ENCODE measurements at regions not wholly inside any gene's neighbourhood (a gene's known extent, or its start where the extent isn't known, plus 50 kb on each side); places are given as distances from the start of the nearest gene placed in this dataset.

DNA sequence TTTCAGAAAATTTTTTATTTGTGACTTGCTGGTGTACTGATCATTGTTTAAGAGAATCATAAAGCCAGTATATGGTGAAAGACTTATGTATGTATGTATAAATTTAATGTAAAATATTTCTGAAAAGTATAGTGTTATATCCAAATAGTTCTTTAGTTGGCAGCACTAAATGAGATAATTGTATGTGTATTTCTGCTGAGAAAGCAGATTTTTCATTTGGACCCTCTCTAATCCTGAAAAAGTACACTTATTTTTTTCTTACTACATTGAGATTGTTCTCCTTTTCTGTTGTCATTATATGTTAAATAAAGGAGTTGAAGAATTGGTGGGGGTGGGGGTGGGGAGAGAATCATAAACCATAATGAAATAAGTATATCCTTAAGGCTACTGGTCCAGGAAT lies 324.9 kb upstream of the SUCLG2 start:
- Histone ChIP-seq H3K27me3 (ENCODE audit: control insufficient read depth in 3 of 3, insufficient read depth in 3 of 3, low read depth in 1 of 3, low read length in 3 of 3) (no peaks in the 10 kb centered on the region), H3K36me3 (replicated peaks in 1 of 2; ENCODE audit: control insufficient read depth in 2 of 2, insufficient read depth in 2 of 2, low read length in 2 of 2) (no peaks in the 10 kb centered on the region), H4K8ac (ENCODE audit: low read depth, low read length) (no peak overlapping the region), H2BK12ac (ENCODE audit: low read length) (no peak overlapping the region), H2BK120ac (ENCODE audit: low read depth, low read length) (no peak overlapping the region), H3K4ac (ENCODE audit: low read length) (no peak overlapping the region), H4K91ac (ENCODE audit: low read depth, low read length, poor library complexity) (no peak overlapping the region), H3K9me3 (replicated peaks in 1 of 2; ENCODE audit: control insufficient read depth in 2 of 2, insufficient read depth in 1 of 2, low read depth in 1 of 2, low read length in 2 of 2) (no peaks in the 10 kb centered on the region), H3K23ac (ENCODE audit: low read depth, low read length, poor library complexity) (no peak overlapping the region), H2BK15ac (ENCODE audit: low read length) (no peak overlapping the region), H3K79me1 (ENCODE audit: low read depth, low read length) (no peaks in the 10 kb centered on the region), H3K4me2 (ENCODE audit: insufficient read depth, low read length, poor library complexity, severe bottlenecking) (no peak overlapping the region), H2AFZ (ENCODE audit: low read length) (no peak overlapping the region), H3K4me3 (ENCODE audit: low read length in 2 of 2) (no peak overlapping the region), H3K9ac (ENCODE audit: low read depth, low read length, poor library complexity) (no peak overlapping the region), H3K27ac (replicated peaks; ENCODE audit: low read length) (no peak overlapping the region), H2AK5ac (ENCODE audit: low read depth, low read length) (no peak overlapping the region), H3K4me1 (ENCODE audit: control insufficient read depth in 2 of 2, insufficient read depth in 1 of 2, low read depth in 1 of 2, low read length in 2 of 2) (peaks cover 0 to 3% of the 10 kb centered on the region in 2 donors), H2BK5ac (ENCODE audit: low read length) (no peak overlapping the region), H3K14ac (ENCODE audit: low read length) (no peak overlapping the region), H3K18ac (ENCODE audit: low read length) (no peak overlapping the region)
- no peak for DNase-seq (ENCODE audit: low spot score)

DNA sequence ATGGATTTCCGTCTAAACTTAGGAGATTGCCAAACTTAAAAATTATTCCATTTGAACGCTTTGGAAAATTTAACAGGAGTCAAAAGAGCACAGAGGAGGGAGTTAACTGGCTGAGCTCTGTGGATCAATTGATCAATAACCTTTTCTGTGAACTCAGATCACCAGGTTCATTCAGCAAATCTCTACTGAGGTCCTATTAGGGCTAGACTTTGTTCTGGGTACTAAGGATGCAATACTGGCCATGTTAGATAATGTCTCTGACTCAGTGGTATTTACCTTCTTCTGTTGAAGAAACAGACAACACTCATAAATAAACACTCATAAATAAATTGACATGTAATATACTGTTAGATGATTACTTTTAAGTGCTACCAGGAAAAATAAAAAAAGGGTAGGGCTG lies 323.4 kb upstream of the SUCLG2 start:
- H2AFZ ChIP-seq (ENCODE audit: low read length), result no peak overlapping the region
- no peak overlapping the region for H3K4ac ChIP-seq (ENCODE audit: low read length)
- no peak overlapping the region for H3K4me3 ChIP-seq (ENCODE audit: low read length in 2 of 2)
- H2AK5ac ChIP-seq (ENCODE audit: low read depth, low read length), result no peak overlapping the region
- no peaks in the 10 kb centered on the region for H3K4me1 ChIP-seq (ENCODE audit: control insufficient read depth in 2 of 2, insufficient read depth in 1 of 2, low read depth in 1 of 2, low read length in 2 of 2)
- no peak overlapping the region for H2BK12ac ChIP-seq (ENCODE audit: low read length)
- no peaks in the 10 kb centered on the region for H3K79me1 ChIP-seq (ENCODE audit: low read depth, low read length)
- no peak overlapping the region for H3K9ac ChIP-seq (ENCODE audit: low read depth, low read length, poor library complexity)
- H4K91ac ChIP-seq (ENCODE audit: low read depth, low read length, poor library complexity), result no peak overlapping the region
- no peaks in the 10 kb centered on the region for H3K27me3 ChIP-seq (ENCODE audit: control insufficient read depth in 3 of 3, insufficient read depth in 3 of 3, low read depth in 1 of 3, low read length in 3 of 3)
- no peak overlapping the region for H3K14ac ChIP-seq (ENCODE audit: low read length)
- H3K23ac ChIP-seq (ENCODE audit: low read depth, low read length, poor library complexity), result no peak overlapping the region
- H2BK120ac ChIP-seq (ENCODE audit: low read depth, low read length), result no peak overlapping the region
- H3K4me2 ChIP-seq (ENCODE audit: insufficient read depth, low read length, poor library complexity, severe bottlenecking), result no peak overlapping the region
- H3K36me3 ChIP-seq (replicated peaks in 1 of 2; ENCODE audit: control insufficient read depth in 2 of 2, insufficient read depth in 2 of 2, low read length in 2 of 2), result no peaks in the 10 kb centered on the region
- no peaks in the 10 kb centered on the region for H3K9me3 ChIP-seq (replicated peaks in 1 of 2; ENCODE audit: control insufficient read depth in 2 of 2, insufficient read depth in 1 of 2, low read depth in 1 of 2, low read length in 2 of 2)
- no peak overlapping the region for H4K8ac ChIP-seq (ENCODE audit: low read depth, low read length)
- H3K27ac ChIP-seq (replicated peaks; ENCODE audit: low read length), result no peak overlapping the region
- H2BK15ac ChIP-seq (ENCODE audit: low read length), result no peak overlapping the region
- WGBS, 2 donors (ENCODE audit: extremely low coverage in 2 of 2, insufficient read length in 2 of 2, insufficient replicate concordance in 1 of 2), result no CpG with 5 or more reads among the region's 2 CpGs
- no peak for DNase-seq (ENCODE audit: low spot score)
- H2BK5ac ChIP-seq (ENCODE audit: low read length), result no peak overlapping the region
- no peak overlapping the region for H3K18ac ChIP-seq (ENCODE audit: low read length)

DNA sequence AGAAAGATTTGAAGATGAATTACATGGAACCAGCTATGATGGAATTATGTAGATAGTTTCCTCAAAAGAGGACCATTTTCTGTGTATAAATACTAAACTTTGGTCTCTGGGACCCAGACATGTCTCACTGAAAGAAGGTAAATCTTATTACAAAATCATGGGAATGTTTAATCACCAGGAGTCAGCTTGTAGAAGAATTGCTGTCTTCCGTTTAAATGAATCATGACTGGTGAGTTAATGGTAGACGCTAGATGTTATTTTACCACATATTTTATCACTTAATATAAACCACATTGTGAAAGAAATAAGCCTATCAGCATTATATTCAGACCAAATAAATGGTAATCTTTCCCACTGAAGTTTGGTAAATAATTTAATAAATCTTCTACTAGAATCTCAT lies 322.3 kb upstream of the SUCLG2 start:
- Histone ChIP-seq H3K36me3 (replicated peaks in 1 of 2; ENCODE audit: control insufficient read depth in 2 of 2, insufficient read depth in 2 of 2, low read length in 2 of 2) (no peaks in the 10 kb centered on the region), H2BK120ac (ENCODE audit: low read depth, low read length) (no peak overlapping the region)
- DNase-seq (ENCODE audit: low spot score), result no peak

DNA sequence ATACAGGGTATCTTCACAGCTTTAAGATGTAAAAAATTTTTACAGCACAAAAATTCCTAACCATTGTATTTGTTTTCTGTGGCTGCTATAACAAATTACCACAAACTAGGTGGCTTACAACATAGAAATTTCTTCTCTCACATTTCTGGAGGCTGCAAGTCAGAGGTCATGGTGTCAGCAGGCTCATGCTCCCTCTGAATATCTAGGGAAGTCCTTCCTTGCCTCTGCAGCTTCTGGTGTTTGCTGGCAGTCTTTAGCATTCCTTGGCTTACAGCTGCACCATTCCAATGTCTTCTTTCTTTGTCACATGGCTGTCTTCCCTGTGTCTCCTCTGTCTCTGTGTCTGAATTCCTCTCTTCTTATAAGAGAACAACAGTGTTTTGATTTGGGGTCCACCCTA lies 310.2 kb upstream of the SUCLG2 start:
- no peak overlapping the region for H4K8ac ChIP-seq (ENCODE audit: low read depth, low read length)
- H2BK12ac ChIP-seq (ENCODE audit: low read length), result no peak overlapping the region
- no peak overlapping the region for H2AK5ac ChIP-seq (ENCODE audit: low read depth, low read length)
- no peak overlapping the region for H3K4ac ChIP-seq (ENCODE audit: low read length)
- no peak overlapping the region for H2BK5ac ChIP-seq (ENCODE audit: low read length)
- H3K18ac ChIP-seq (ENCODE audit: low read length), result no peak overlapping the region
- no peak overlapping the region for H2BK120ac ChIP-seq (ENCODE audit: low read depth, low read length)
- H3K4me2 ChIP-seq (ENCODE audit: insufficient read depth, low read length, poor library complexity, severe bottlenecking), result no peak overlapping the region
- H3K79me1 ChIP-seq (ENCODE audit: low read depth, low read length), result no peaks in the 10 kb centered on the region
- no peak overlapping the region for H3K9ac ChIP-seq (ENCODE audit: low read depth, low read length, poor library complexity)
- no peak overlapping the region for H2AFZ ChIP-seq (ENCODE audit: low read length)
- H3K36me3 ChIP-seq (replicated peaks in 1 of 2; ENCODE audit: control insufficient read depth in 2 of 2, insufficient read depth in 2 of 2, low read length in 2 of 2), result no peaks in the 10 kb centered on the region
- no peak overlapping the region for H4K91ac ChIP-seq (ENCODE audit: low read depth, low read length, poor library complexity)
- H3K27me3 ChIP-seq (ENCODE audit: control insufficient read depth in 3 of 3, insufficient read depth in 3 of 3, low read depth in 1 of 3, low read length in 3 of 3), result no peaks in the 10 kb centered on the region
- DNase-seq (ENCODE audit: low spot score), result no peak
- no peak overlapping the region for H3K14ac ChIP-seq (ENCODE audit: low read length)
- no peak overlapping the region for H3K4me3 ChIP-seq (ENCODE audit: low read length in 2 of 2)
- no peak overlapping the region for H2BK15ac ChIP-seq (ENCODE audit: low read length)
- no peaks in the 10 kb centered on the region for H3K9me3 ChIP-seq (replicated peaks in 1 of 2; ENCODE audit: control insufficient read depth in 2 of 2, insufficient read depth in 1 of 2, low read depth in 1 of 2, low read length in 2 of 2)
- no peaks in the 10 kb centered on the region for H3K4me1 ChIP-seq (ENCODE audit: control insufficient read depth in 2 of 2, insufficient read depth in 1 of 2, low read depth in 1 of 2, low read length in 2 of 2)
- no peak overlapping the region for H3K23ac ChIP-seq (ENCODE audit: low read depth, low read length, poor library complexity)
- no peak overlapping the region for H3K27ac ChIP-seq (replicated peaks; ENCODE audit: low read length)

More for the DNA sequence above, 322.3 kb upstream of the SUCLG2 start:
- H2AFZ ChIP-seq (ENCODE audit: low read length), result no peak overlapping the region
- H3K4me2 ChIP-seq (ENCODE audit: insufficient read depth, low read length, poor library complexity, severe bottlenecking), result no peak overlapping the region
- no peaks in the 10 kb centered on the region for H3K79me1 ChIP-seq (ENCODE audit: low read depth, low read length)
- no peak overlapping the region for H3K9ac ChIP-seq (ENCODE audit: low read depth, low read length, poor library complexity)
- no peak overlapping the region for H3K27ac ChIP-seq (replicated peaks; ENCODE audit: low read length)
- no peak overlapping the region for H2AK5ac ChIP-seq (ENCODE audit: low read depth, low read length)
- H3K14ac ChIP-seq (ENCODE audit: low read length), result no peak overlapping the region
- no peak overlapping the region for H2BK5ac ChIP-seq (ENCODE audit: low read length)
- H2BK15ac ChIP-seq (ENCODE audit: low read length), result no peak overlapping the region
- no peaks in the 10 kb centered on the region for H3K27me3 ChIP-seq (ENCODE audit: control insufficient read depth in 3 of 3, insufficient read depth in 3 of 3, low read depth in 1 of 3, low read length in 3 of 3)
- no peak overlapping the region for H2BK12ac ChIP-seq (ENCODE audit: low read length)
- H3K23ac ChIP-seq (ENCODE audit: low read depth, low read length, poor library complexity), result no peak overlapping the region
- H3K18ac ChIP-seq (ENCODE audit: low read length), result no peak overlapping the region
- H3K4ac ChIP-seq (ENCODE audit: low read length), result no peak overlapping the region
- no peaks in the 10 kb centered on the region for H3K4me1 ChIP-seq (ENCODE audit: control insufficient read depth in 2 of 2, insufficient read depth in 1 of 2, low read depth in 1 of 2, low read length in 2 of 2)
- no CpG with 5 or more reads among the region's 2 CpGs for WGBS, 2 donors (ENCODE audit: extremely low coverage in 2 of 2, insufficient read length in 2 of 2, insufficient replicate concordance in 1 of 2)
- no peak overlapping the region for H4K91ac ChIP-seq (ENCODE audit: low read depth, low read length, poor library complexity)
- H3K9me3 ChIP-seq (replicated peaks in 1 of 2; ENCODE audit: control insufficient read depth in 2 of 2, insufficient read depth in 1 of 2, low read depth in 1 of 2, low read length in 2 of 2), result no peaks in the 10 kb centered on the region
- H4K8ac ChIP-seq (ENCODE audit: low read depth, low read length), result no peak overlapping the region
- no peak overlapping the region for H3K4me3 ChIP-seq (ENCODE audit: low read length in 2 of 2)

Data from neuronal stem cell (in vitro differentiated cells).